ENCODE measurements at regions not wholly inside any gene's neighbourhood (a gene's known extent, or its start where the extent isn't known, plus 50 kb on each side); places are given as distances from the start of the nearest gene placed in this dataset.

- H3K27ac ChIP-seq: no peak overlapping the region
- no peak for DNase-seq (ENCODE audit: low read depth, low spot score)
Observed at GRCh38 chr3:69451594-69451993, 65.7 kb upstream of the FRMD4B start.

- no peak overlapping the region for H3K27ac ChIP-seq
- no peak for DNase-seq (ENCODE audit: low read depth, low spot score)
Observed at GRCh38 chr3:69448877-69449276, 63.0 kb upstream of the FRMD4B start.

GRCh38 chr3:69446402-69447072 is 60.6 kb upstream of the FRMD4B start:
- no peak for DNase-seq (ENCODE audit: low read depth, low spot score)
- no peak overlapping the region for H3K27ac ChIP-seq

GRCh38 chr3:69445498-69445897 is 59.6 kb upstream of the FRMD4B start:
- H3K27ac ChIP-seq: peak overlapping the region; percentile 38
- DNase-seq (ENCODE audit: low read depth, low spot score): no peak

- peak overlapping the region; percentile 38 for H3K27ac ChIP-seq
- no peak for DNase-seq (ENCODE audit: low read depth, low spot score)
Observed at GRCh38 chr3:69445024-69445423, 59.1 kb upstream of the FRMD4B start.

GRCh38 chr3:69443457-69443920 is 57.6 kb upstream of the FRMD4B start:
- DNase-seq (ENCODE audit: low read depth, low spot score): no peak
- H3K27ac ChIP-seq: no peak overlapping the region

GRCh38 chr3:69442771-69443311 is 57.0 kb upstream of the FRMD4B start:
- no peak for DNase-seq (ENCODE audit: low read depth, low spot score)
- no peak overlapping the region for H3K27ac ChIP-seq

- peak overlapping the region; percentile 3 for H3K27ac ChIP-seq
- no peak for DNase-seq (ENCODE audit: low read depth, low spot score)
Observed at GRCh38 chr3:69441732-69442131, 55.8 kb upstream of the FRMD4B start.

- H3K27ac ChIP-seq: peak overlapping the region; percentile 3
- no peak for DNase-seq (ENCODE audit: low read depth, low spot score)
Observed at GRCh38 chr3:69441040-69441439, 55.2 kb upstream of the FRMD4B start.

GRCh38 chr3:69439643-69440270 is 53.9 kb upstream of the FRMD4B start:
- DNase-seq (ENCODE audit: low read depth, low spot score): no peak
- H3K27ac ChIP-seq: no peak overlapping the region

GRCh38 chr3:69438476-69438875 is 52.6 kb upstream of the FRMD4B start:
- DNase-seq (ENCODE audit: low read depth, low spot score): no peak
- H3K27ac ChIP-seq: no peak overlapping the region

- no peak overlapping the region for H3K27ac ChIP-seq
- no peak for DNase-seq (ENCODE audit: low read depth, low spot score)
Observed at GRCh38 chr3:69435274-69436265, 49.7 kb upstream of the FRMD4B start.

All from epithelial cell of prostate (primary cell).